ENCODE measurements at regions not wholly inside any gene's neighbourhood (a gene's known extent, or its start where the extent isn't known, plus 50 kb on each side); places are given as distances from the start of the nearest gene placed in this dataset.
A peak's percentile ranks its signal among the peaks of the same experiment; 100 is the strongest.
"Not testable (repeated sequence)": the region's sequence is repeated elsewhere in the genome, so short reads cannot be mapped to it uniquely, and the experiment has no call there.

DNA sequence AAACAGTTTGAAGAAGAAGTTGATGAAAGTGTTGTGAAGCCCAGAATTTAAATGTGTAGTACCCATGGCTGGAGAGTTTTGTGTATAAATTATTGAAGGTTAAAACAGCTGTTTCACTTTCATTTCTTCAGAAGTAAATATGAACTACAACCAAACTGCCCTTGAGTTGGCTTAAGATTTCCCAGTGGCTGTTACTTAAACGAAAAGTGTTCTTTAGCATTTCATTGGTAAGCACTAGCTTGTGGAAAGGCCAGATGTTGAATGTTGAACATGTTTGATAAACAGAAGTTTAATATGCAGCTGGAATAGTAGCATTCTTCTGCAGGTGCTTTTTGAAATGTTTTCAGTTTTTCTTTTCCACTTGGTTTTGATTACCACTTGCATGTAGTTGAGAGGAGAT lies 83.2 kb upstream of the TNRC6B start:
- Histone ChIP-seq H3K27ac (ENCODE audit: low read length) (peak overlapping the region; percentile 1), H3K36me3 (ENCODE audit: control insufficient read depth in 1 of 2, insufficient read depth in 2 of 2, low read length in 2 of 2) (no peaks in the 10 kb centered on the region), H3K4me3 (ENCODE audit: low read depth in 1 of 2, low read length in 2 of 2) (peak overlapping the region; percentile 3 to 6), H3K9me3 (ENCODE audit: control insufficient read depth in 1 of 2, low read length in 2 of 2) (no peaks in the 10 kb centered on the region), H3K4me1 (ENCODE audit: control insufficient read depth in 1 of 2, insufficient read depth in 2 of 2, low read length in 2 of 2) (no peaks in the 10 kb centered on the region), H3K27me3 (ENCODE audit: low read depth, low read length) (no peaks in the 10 kb centered on the region)

DNA sequence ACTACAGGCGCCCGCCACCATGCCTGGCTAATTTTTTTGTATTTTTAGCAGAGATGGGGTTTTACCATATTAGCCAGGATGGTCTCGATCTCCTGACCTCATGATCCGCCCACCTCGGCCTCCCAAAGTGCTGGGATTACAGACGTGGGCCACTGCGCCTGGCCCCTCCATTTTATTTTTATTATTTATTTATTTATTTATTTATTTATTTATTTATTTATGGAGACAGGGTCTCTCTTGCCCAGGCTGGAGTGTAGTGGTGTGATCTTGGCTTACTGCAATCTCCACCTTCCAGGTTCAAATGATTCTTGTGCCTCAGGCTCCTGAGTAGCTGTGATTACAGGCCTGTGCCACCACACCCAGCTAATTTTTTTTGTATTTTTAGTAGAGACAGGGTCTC lies 77.8 kb upstream of the TNRC6B start:
- not testable (repeated sequence) for H3K27me3 ChIP-seq (ENCODE audit: low read depth, low read length); H3K4me3 ChIP-seq (ENCODE audit: low read depth in 1 of 2, low read length in 2 of 2); H3K36me3 ChIP-seq (ENCODE audit: control insufficient read depth in 1 of 2, insufficient read depth in 2 of 2, low read length in 2 of 2); H3K9me3 ChIP-seq (ENCODE audit: control insufficient read depth in 1 of 2, low read length in 2 of 2); H3K27ac ChIP-seq (ENCODE audit: low read length)
- peaks cover 3 to 11% of the 10 kb centered on the region in 2 donors for H3K4me1 ChIP-seq (ENCODE audit: control insufficient read depth in 1 of 2, insufficient read depth in 2 of 2, low read length in 2 of 2)

DNA sequence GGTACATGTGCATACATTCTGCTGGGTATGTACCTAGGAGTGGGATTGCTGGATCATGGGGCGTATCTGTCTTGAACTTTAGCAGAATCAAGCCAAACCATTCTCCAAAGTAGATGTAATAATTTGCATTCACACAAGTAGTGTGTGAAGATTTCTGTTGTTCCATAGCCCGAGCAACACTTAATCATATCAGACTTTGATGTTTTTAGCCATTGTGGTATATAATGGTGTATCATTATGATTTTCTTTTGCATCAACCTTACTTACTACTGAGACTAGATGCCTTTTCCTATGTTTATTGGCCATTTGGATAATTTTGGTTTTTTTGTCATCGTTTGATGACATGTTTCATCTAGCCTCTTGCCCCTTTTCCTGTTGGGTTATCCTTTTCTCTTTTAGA lies 72.0 kb upstream of the TNRC6B start:
- Histone ChIP-seq H3K36me3 (ENCODE audit: control insufficient read depth in 1 of 2, insufficient read depth in 2 of 2, low read length in 2 of 2) (no peaks in the 10 kb centered on the region), H3K27me3 (ENCODE audit: low read depth, low read length) (no peaks in the 10 kb centered on the region), H3K9me3 (ENCODE audit: control insufficient read depth in 1 of 2, low read length in 2 of 2) (no peaks in the 10 kb centered on the region), H3K4me1 (ENCODE audit: control insufficient read depth in 1 of 2, insufficient read depth in 2 of 2, low read length in 2 of 2) (peaks cover 15 to 25% of the 10 kb centered on the region in 2 donors), H3K27ac (ENCODE audit: low read length) (no peak overlapping the region), H3K4me3 (ENCODE audit: low read depth in 1 of 2, low read length in 2 of 2) (no peak overlapping the region)

DNA sequence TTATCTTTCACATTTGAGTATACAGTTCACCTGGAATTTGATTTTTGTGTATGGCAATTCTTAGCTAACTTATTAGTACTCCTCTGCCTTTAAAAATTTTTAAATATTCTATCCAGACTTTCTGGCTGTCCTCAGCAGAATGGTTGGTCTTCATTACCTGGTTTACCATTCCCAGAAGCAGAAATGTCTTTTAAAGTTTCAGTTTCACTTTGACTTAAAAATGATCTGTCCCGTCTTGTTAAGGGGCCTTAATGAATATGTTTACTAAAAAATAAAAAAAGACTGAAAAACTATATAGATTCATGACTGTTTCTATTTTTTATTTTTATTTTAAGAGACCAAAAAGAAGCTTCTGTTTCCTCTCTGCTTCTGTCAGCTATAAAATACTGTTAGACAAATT lies 70.5 kb upstream of the TNRC6B start:
- Histone ChIP-seq H3K4me3 (ENCODE audit: low read depth in 1 of 2, low read length in 2 of 2) (peak overlapping the region; percentile 42 to 64), H3K9me3 (ENCODE audit: control insufficient read depth in 1 of 2, low read length in 2 of 2) (no peaks in the 10 kb centered on the region), H3K36me3 (ENCODE audit: control insufficient read depth in 1 of 2, insufficient read depth in 2 of 2, low read length in 2 of 2) (no peaks in the 10 kb centered on the region), H3K27me3 (ENCODE audit: low read depth, low read length) (no peaks in the 10 kb centered on the region), H3K27ac (ENCODE audit: low read length) (peak overlapping the region; percentile 79), H3K4me1 (ENCODE audit: control insufficient read depth in 1 of 2, insufficient read depth in 2 of 2, low read length in 2 of 2) (peaks cover 15 to 18% of the 10 kb centered on the region in 2 donors)

DNA sequence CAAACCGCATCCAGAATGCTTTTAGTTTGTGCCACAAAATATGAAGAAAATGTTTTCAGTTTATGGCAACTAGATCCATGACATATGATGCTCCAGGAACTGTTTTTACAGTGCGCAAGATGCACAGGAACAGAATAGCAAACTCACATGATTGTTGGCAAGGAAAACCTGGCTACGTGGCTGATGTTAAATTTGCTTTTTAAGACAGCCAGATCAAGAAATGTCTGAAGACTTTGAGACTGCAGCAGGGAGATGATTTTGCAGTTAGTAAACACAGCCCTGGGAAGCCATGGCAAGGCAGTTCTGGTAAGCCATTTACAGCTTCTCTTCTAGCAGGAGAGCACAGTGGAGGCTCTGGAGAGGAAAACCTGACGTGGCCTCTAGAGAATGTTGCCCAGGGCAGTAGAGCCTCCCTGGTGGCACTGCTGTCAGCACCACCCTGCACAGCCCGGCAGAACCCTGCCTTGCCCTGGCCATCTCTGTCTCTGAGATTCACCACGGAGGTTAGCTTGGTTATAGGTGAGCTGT lies 69.8 kb upstream of the TNRC6B start:
- peak overlapping the region; percentile 79 for H3K27ac ChIP-seq (ENCODE audit: low read length)
- no peaks in the 10 kb centered on the region for H3K36me3 ChIP-seq (ENCODE audit: control insufficient read depth in 1 of 2, insufficient read depth in 2 of 2, low read length in 2 of 2)
- no peaks in the 10 kb centered on the region for H3K9me3 ChIP-seq (ENCODE audit: control insufficient read depth in 1 of 2, low read length in 2 of 2)
- no peaks in the 10 kb centered on the region for H3K27me3 ChIP-seq (ENCODE audit: low read depth, low read length)
- H3K4me1 ChIP-seq (ENCODE audit: control insufficient read depth in 1 of 2, insufficient read depth in 2 of 2, low read length in 2 of 2) = peaks cover 14 to 18% of the 10 kb centered on the region in 2 donors
- H3K4me3 ChIP-seq (ENCODE audit: low read depth in 1 of 2, low read length in 2 of 2) = peak overlapping the region; percentile 42 to 64

DNA sequence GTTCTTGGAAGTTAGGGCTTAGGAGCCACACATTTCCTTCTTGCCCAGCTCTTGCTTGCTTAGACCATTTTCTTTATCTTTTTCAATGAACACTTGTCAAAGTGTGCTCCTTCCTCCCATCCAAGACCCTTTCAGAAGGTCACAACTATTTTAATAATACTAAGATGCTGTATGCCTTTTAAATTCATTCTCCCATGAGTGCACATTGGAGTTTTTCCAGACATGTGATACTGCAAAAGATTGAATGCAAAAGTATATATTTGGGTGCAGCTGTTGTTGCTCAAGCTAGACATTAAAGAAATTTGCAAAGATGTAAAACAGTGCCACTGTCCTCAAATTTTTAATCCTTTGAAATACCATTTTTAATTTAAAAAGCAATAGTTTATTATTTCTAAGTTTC lies 69.3 kb upstream of the TNRC6B start:
- Histone ChIP-seq H3K4me3 (ENCODE audit: low read depth in 1 of 2, low read length in 2 of 2) (peak overlapping the region; percentile 42 to 64), H3K27ac (ENCODE audit: low read length) (peak overlapping the region; percentile 79), H3K27me3 (ENCODE audit: low read depth, low read length) (no peaks in the 10 kb centered on the region), H3K4me1 (ENCODE audit: control insufficient read depth in 1 of 2, insufficient read depth in 2 of 2, low read length in 2 of 2) (peaks cover 14 to 18% of the 10 kb centered on the region in 2 donors), H3K36me3 (ENCODE audit: control insufficient read depth in 1 of 2, insufficient read depth in 2 of 2, low read length in 2 of 2) (no peaks in the 10 kb centered on the region), H3K9me3 (ENCODE audit: control insufficient read depth in 1 of 2, low read length in 2 of 2) (no peaks in the 10 kb centered on the region)

DNA sequence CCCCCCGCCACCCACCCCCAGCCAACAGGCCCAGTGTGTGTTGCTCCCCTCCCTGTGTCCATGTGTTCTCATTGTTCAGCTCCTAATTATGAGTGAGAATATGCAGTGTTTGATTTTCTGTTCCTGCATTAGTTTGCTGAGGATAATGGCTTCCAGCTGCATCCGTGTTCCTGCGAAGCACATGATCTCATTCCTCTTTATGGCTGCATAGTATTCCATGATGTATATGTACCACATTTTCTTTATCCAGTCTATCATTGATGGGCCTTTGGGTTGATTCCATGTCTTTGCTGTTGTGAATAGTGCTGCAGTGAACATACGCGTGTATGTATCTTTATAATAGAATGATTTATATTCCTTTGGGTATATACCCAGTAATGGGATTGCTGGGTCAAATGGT lies 68.8 kb upstream of the TNRC6B start:
- not testable (repeated sequence) for H3K27ac ChIP-seq (ENCODE audit: low read length); H3K4me3 ChIP-seq (ENCODE audit: low read depth in 1 of 2, low read length in 2 of 2); H3K36me3 ChIP-seq (ENCODE audit: control insufficient read depth in 1 of 2, insufficient read depth in 2 of 2, low read length in 2 of 2); H3K9me3 ChIP-seq (ENCODE audit: control insufficient read depth in 1 of 2, low read length in 2 of 2); H3K27me3 ChIP-seq (ENCODE audit: low read depth, low read length)
- H3K4me1 ChIP-seq (ENCODE audit: control insufficient read depth in 1 of 2, insufficient read depth in 2 of 2, low read length in 2 of 2) = peaks cover 14 to 18% of the 10 kb centered on the region in 2 donors

DNA sequence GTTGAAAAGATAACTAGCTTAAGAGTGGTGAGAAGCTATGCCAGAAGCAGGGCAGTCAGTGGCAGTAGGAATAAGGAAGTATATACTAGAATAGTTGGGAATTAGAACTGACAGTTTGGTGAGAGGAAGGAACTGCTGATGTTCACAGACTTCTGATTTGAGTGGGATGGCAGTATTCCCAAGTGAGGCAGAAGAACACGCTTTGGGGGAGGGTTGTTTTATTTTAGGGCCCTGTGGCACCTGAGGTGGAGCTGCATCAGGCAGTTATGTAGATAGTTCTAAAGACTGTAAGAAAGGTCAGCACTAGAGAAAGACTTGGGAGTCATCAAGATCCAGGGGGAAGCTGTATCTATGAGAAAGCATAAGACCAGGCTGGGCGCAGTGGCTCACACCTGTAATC lies 66.3 kb upstream of the TNRC6B start:
- Histone ChIP-seq H3K4me1 (ENCODE audit: control insufficient read depth in 1 of 2, insufficient read depth in 2 of 2, low read length in 2 of 2) (peaks cover 14 to 18% of the 10 kb centered on the region in 2 donors), H3K4me3 (ENCODE audit: low read depth in 1 of 2, low read length in 2 of 2) (no peak overlapping the region), H3K27ac (ENCODE audit: low read length) (no peak overlapping the region)

DNA sequence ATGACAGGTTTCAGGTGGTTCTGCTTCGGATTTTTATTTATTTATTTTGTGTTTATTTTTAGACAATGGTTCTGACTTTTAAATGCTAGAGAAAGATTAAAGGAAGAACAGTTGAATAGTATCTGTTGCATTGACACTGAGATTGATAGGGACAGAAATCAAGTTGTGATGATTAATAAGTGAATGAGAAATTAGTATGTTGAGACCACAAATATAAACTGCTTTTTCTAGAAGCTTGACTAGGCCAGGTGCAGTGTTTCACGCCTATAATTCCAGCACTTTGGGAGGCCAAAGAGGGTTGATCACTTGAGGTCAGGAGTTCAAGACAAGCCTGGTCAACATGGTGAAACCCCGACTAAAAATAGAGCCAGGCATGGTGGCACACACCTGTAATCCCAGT lies 65.1 kb upstream of the TNRC6B start:
- peaks cover 14 to 18% of the 10 kb centered on the region in 2 donors for H3K4me1 ChIP-seq (ENCODE audit: control insufficient read depth in 1 of 2, insufficient read depth in 2 of 2, low read length in 2 of 2)
- H3K9me3 ChIP-seq (ENCODE audit: control insufficient read depth in 1 of 2, low read length in 2 of 2) = no peaks in the 10 kb centered on the region
- H3K27me3 ChIP-seq (ENCODE audit: low read depth, low read length) = no peaks in the 10 kb centered on the region
- H3K27ac ChIP-seq (ENCODE audit: low read length) = no peak overlapping the region
- no peak overlapping the region for H3K4me3 ChIP-seq (ENCODE audit: low read depth in 1 of 2, low read length in 2 of 2)
- no peaks in the 10 kb centered on the region for H3K36me3 ChIP-seq (ENCODE audit: control insufficient read depth in 1 of 2, insufficient read depth in 2 of 2, low read length in 2 of 2)

More for the DNA sequence above, 66.3 kb upstream of the TNRC6B start:
- Histone ChIP-seq H3K9me3 (ENCODE audit: control insufficient read depth in 1 of 2, low read length in 2 of 2) (no peaks in the 10 kb centered on the region), H3K36me3 (ENCODE audit: control insufficient read depth in 1 of 2, insufficient read depth in 2 of 2, low read length in 2 of 2) (no peaks in the 10 kb centered on the region), H3K27me3 (ENCODE audit: low read depth, low read length) (no peaks in the 10 kb centered on the region)

DNA sequence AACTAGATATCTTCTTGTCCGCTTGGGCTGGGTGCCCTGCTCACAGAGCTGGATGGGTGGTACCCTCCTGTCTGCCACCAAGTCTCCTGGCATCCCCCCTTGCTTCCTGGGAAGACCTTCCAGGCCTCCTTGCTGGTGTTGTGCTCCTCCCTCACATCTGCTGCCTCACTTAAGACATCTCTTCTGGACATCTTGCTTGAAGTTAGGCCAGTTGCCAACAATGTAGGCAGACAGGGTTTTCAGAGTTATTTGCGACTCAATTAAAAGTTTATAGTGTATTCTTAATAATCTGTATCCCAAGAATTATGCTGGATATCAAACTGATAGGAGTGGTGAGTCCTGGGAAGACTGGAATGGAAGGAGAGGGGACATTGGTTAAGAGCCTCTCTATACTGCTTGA lies 64.0 kb upstream of the TNRC6B start:
- H3K27ac ChIP-seq (ENCODE audit: low read length) = no peak overlapping the region
- no peak overlapping the region for H3K4me3 ChIP-seq (ENCODE audit: low read depth in 1 of 2, low read length in 2 of 2)
- no peaks in the 10 kb centered on the region for H3K9me3 ChIP-seq (ENCODE audit: control insufficient read depth in 1 of 2, low read length in 2 of 2)
- no peaks in the 10 kb centered on the region for H3K27me3 ChIP-seq (ENCODE audit: low read depth, low read length)
- H3K4me1 ChIP-seq (ENCODE audit: control insufficient read depth in 1 of 2, insufficient read depth in 2 of 2, low read length in 2 of 2) = peaks cover 5 to 11% of the 10 kb centered on the region in 2 donors
- H3K36me3 ChIP-seq (ENCODE audit: control insufficient read depth in 1 of 2, insufficient read depth in 2 of 2, low read length in 2 of 2) = peaks cover 0 to 2% of the 10 kb centered on the region in 2 donors

DNA sequence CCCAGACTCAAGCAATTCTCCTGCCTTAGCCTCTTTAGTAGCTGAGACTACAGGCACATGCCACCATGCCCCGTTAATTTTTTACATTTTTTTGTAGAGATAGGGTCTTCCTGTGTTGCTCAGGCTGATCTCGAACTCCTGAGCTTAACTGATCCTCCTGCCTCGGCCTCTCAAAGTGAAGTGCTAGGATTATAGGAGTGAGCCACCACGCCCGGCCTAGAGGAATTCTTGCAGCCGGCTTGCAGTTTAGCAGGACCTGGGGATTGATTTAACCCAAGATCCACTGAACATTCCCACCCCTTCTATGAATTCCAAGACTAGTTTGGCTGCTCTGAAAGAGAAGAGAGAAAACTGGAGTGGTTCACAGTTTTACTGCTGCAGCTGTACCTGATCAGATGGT lies 63.3 kb upstream of the TNRC6B start:
- Histone ChIP-seq H3K4me3 (ENCODE audit: low read depth in 1 of 2, low read length in 2 of 2) (no peak overlapping the region), H3K36me3 (ENCODE audit: control insufficient read depth in 1 of 2, insufficient read depth in 2 of 2, low read length in 2 of 2) (peaks cover 0 to 5% of the 10 kb centered on the region in 2 donors), H3K27ac (ENCODE audit: low read length) (no peak overlapping the region), H3K9me3 (ENCODE audit: control insufficient read depth in 1 of 2, low read length in 2 of 2) (no peaks in the 10 kb centered on the region), H3K27me3 (ENCODE audit: low read depth, low read length) (no peaks in the 10 kb centered on the region), H3K4me1 (ENCODE audit: control insufficient read depth in 1 of 2, insufficient read depth in 2 of 2, low read length in 2 of 2) (peaks cover 5 to 11% of the 10 kb centered on the region in 2 donors)

DNA sequence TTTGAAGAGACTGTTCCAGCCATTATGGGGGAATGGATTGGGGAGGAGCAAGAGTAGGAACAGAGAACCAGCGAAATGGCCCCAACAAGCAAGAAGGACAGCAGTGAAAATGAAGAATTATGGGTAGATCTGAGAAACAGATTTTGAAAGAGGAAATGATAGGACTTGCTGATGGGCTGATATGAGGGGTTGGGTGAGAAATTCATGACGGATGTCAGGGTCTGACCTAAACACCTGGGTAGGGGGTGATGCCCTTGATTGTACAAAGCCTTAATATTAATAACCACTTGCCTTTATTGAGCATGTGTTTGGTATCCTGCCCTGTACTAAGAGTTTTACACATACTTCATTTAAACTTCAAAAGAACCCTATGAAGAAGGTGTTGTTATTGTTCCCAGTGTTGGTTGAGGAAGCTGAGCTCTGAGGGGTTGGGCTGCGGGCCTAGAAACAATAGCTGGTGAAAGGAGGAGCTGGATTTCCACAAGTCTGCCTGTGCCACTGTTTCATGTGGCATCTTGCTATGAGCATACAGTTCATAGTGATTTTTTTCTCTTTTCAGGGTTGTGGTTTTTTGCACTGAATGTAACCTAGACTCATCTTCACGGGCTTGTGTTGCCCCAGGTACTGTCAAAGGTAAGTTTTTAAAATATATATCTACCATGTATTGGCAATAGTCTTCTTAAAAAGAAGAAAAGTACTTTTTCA lies 61.1 kb upstream of the TNRC6B start:
- no peak overlapping the region for H3K4me3 ChIP-seq (ENCODE audit: low read depth in 1 of 2, low read length in 2 of 2)
- no peak overlapping the region for H3K27ac ChIP-seq (ENCODE audit: low read length)
- no peaks in the 10 kb centered on the region for H3K4me1 ChIP-seq (ENCODE audit: control insufficient read depth in 1 of 2, insufficient read depth in 2 of 2, low read length in 2 of 2)
- no peaks in the 10 kb centered on the region for H3K27me3 ChIP-seq (ENCODE audit: low read depth, low read length)
- H3K36me3 ChIP-seq (ENCODE audit: control insufficient read depth in 1 of 2, insufficient read depth in 2 of 2, low read length in 2 of 2) = peaks cover 3 to 8% of the 10 kb centered on the region in 2 donors
- H3K9me3 ChIP-seq (ENCODE audit: control insufficient read depth in 1 of 2, low read length in 2 of 2) = no peaks in the 10 kb centered on the region

Data from muscle layer of duodenum (tissue), 2 donors.